CD4-positive, CD25-positive, alpha-beta regulatory T cell (primary cell): ENCODE measurements at regions not wholly inside any gene's neighbourhood (a gene's known extent, or its start where the extent isn't known, plus 50 kb on each side); places are given as distances from the start of the nearest gene placed in this dataset.

Experiments used
- ATAC-seq, 2 donors: fragments of 150-1000 bp; cut with Tn5 transposase; one replicate each; pipeline ENCODE4 v1.10.0; 2021; ENCODE audit warnings: low read depth in 2 of 2, moderate number of reproducible peaks in 2 of 2, moderate library complexity in 1 of 2
- DNase-seq, 3 donors: peaks; one replicate each; pipeline versions ENCODE4 v3.0.0 to v3.0.0-alpha.2; 2012 to 2022; ENCODE audit warnings: mixed read lengths in 1 of 3
- H3K27ac ChIP-seq: one replicate; pipeline ENCODE4 v1.7.0; 2013; ENCODE audit warnings: mild to moderate bottlenecking, low read length; ENCODE audit not compliant: insufficient read depth, poor library complexity, severe bottlenecking
- H3K27me3 ChIP-seq: one replicate; pipeline ENCODE4 v1.7.0; 2013; ENCODE audit warnings: low read length; ENCODE audit not compliant: control insufficient read depth, insufficient read depth
- H3K36me3 ChIP-seq: one replicate; pipeline ENCODE4 v1.7.0; 2013; ENCODE audit warnings: mild to moderate bottlenecking, low read length, moderate library complexity; ENCODE audit not compliant: control insufficient read depth, insufficient read depth
- H3K4me1 ChIP-seq: 2 replicates; pipeline ENCODE4 v1.7.0; 2013; ENCODE audit warnings: mild to moderate bottlenecking, low read length; ENCODE audit not compliant: insufficient read depth, control insufficient read depth, poor library complexity, severe bottlenecking
- H3K4me3 ChIP-seq: one replicate; pipeline ENCODE4 v1.7.0; 2013; ENCODE audit warnings: low read depth, mild to moderate bottlenecking, low read length, moderate library complexity
- H3K9me3 ChIP-seq, 2 experiments: 1 replicate in 1 of 2; 2 replicates in 1 of 2; pipeline ENCODE4 v1.7.0; 2013; ENCODE audit warnings: low read length in 2 of 2, mild to moderate bottlenecking in 1 of 2, moderate library complexity in 1 of 2; ENCODE audit not compliant: control insufficient read depth in 2 of 2
- H3K27ac Mint-ChIP-seq, 3 donors: one replicate each; pipeline ENCODE4 v1.8.0; 2020 to 2022; ENCODE audit warnings: mild to moderate bottlenecking in 3 of 3, mixed read lengths in 3 of 3, moderate library complexity in 2 of 3
- H3K27me3 Mint-ChIP-seq: one replicate; pipeline ENCODE4 v1.8.0; 2022; ENCODE audit warnings: mild to moderate bottlenecking, mixed read lengths
- H3K36me3 Mint-ChIP-seq: one replicate; pipeline ENCODE4 v1.8.0; 2020; ENCODE audit warnings: mixed read lengths
- H3K4me1 Mint-ChIP-seq, 4 donors: one replicate each; pipeline ENCODE4 v1.8.0; 2020 to 2022; ENCODE audit warnings: mixed read lengths in 4 of 4, mild to moderate bottlenecking in 1 of 4
- H3K4me3 Mint-ChIP-seq, 4 donors: one replicate each; pipeline ENCODE4 v1.8.0; 2020 to 2022; ENCODE audit warnings: mild to moderate bottlenecking in 4 of 4, mixed read lengths in 4 of 4, moderate library complexity in 3 of 4
- H3K9me3 Mint-ChIP-seq, 7 donors: one replicate each; pipeline ENCODE4 v1.8.0; 2020 to 2022; ENCODE audit warnings: mixed read lengths in 7 of 7, mild to moderate bottlenecking in 3 of 7, moderate library complexity in 2 of 7

DNA sequence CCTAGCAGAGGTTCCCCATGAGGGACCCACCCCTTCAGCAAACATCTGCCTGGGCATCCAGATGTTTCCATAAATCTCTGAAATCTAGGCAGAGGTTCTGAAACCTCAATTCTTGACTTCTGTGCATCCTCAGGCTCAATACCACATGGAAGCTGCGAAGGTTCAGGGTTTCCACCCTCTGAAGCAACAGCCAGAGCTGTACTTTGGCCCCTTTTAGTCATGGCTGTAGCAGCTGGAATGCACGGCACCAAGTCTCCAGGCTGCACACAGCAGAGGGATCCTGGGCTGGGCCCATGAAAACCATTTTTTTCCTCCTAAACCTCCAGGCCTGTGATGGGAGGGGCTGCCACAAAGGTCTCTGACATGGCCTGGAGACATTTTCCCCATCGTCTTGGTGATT, 93.0 kb upstream of the FIGN start:
- H3K4me3 ChIP-seq, result no peak overlapping the region
- no peak for ATAC-seq

DNA sequence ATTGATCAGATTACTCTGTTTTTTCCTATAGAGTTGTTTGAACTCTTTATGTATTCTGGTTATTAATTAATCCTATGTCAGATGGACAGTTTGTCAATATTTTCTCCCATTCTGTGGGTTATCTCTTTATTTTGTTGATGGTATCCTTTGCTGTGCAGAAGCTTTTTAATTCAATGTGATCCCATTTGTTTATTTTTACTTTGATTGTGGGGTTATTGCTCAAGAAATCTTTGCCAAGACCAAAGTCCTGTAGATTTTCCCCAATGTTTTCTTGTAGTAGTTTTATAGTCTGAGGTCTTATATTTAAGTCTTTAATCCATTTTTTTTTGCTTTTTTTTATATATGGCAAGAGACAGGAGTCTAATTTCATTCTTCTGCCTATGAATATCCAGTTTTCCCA, 86.2 kb upstream of the FIGN start:
- H3K4me3 Mint-ChIP-seq, result no peak overlapping the region
- Histone ChIP-seq H3K36me3 (no peaks in the 10 kb centered on the region), H3K27ac (no peak overlapping the region), H3K4me1 (no peaks in the 10 kb centered on the region), H3K27me3 (no peaks in the 10 kb centered on the region), H3K9me3 (no peaks in the 10 kb centered on the region), H3K4me3 (no peak overlapping the region)
- DNase-seq, result no peak
- H3K9me3 Mint-ChIP-seq, result peaks cover 4 to 38% (median 11%) of the 10 kb centered on the region in 7 donors
- H3K27ac Mint-ChIP-seq, result no peak overlapping the region
- ATAC-seq, result no peak
- no peaks in the 10 kb centered on the region for H3K4me1 Mint-ChIP-seq
- H3K36me3 Mint-ChIP-seq, result no peaks in the 10 kb centered on the region
- H3K27me3 Mint-ChIP-seq, result no peaks in the 10 kb centered on the region

More for the DNA sequence above, 93.0 kb upstream of the FIGN start:
- no peak overlapping the region for H3K4me3 Mint-ChIP-seq
- no peaks in the 10 kb centered on the region for H3K27me3 Mint-ChIP-seq
- Histone ChIP-seq H3K4me1 (no peaks in the 10 kb centered on the region), H3K36me3 (no peaks in the 10 kb centered on the region), H3K27me3 (no peaks in the 10 kb centered on the region), H3K9me3 (no peaks in the 10 kb centered on the region), H3K27ac (no peak overlapping the region)
- no peak overlapping the region for H3K27ac Mint-ChIP-seq
- no peaks in the 10 kb centered on the region for H3K4me1 Mint-ChIP-seq
- DNase-seq, result no peak
- H3K36me3 Mint-ChIP-seq, result no peaks in the 10 kb centered on the region
- peaks cover 5 to 40% (median 8%) of the 10 kb centered on the region in 7 donors for H3K9me3 Mint-ChIP-seq

DNA sequence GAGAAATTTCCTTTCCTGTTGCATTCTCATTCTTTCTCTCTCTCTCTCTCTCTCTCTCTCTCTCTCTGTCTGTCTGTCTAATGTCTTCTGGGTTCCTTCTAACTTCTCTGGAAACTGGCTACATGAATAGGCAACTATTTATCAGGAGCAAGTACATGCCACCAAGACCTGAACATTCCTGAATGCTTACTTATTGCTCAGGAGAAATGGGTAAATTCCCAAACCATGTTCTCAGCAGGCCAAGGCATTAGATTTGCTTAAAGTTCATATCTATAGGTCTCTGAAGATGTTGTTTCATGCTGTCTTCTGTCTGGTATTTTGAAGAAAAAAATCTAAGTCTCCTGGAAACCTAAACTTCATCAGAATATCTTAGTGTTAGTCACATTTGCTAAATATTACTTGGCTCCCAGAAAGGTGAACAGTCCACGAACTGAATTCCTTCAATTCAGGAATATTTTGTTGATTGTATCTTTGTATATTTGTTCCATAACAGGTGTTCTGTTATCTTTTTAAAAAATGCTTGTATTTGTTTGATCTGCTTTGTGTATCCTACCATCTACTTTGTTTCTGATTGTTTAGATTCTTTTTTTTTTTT, 77.2 kb upstream of the FIGN start:
- ATAC-seq (no peak), DNase-seq (no peak)
- no peaks in the 10 kb centered on the region for H3K27me3 Mint-ChIP-seq
- Histone ChIP-seq H3K4me1 (no peaks in the 10 kb centered on the region), H3K27me3 (no peaks in the 10 kb centered on the region), H3K36me3 (no peaks in the 10 kb centered on the region), H3K27ac (no peak overlapping the region), H3K9me3 (no peaks in the 10 kb centered on the region), H3K4me3 (no peak overlapping the region)
- H3K27ac Mint-ChIP-seq, result no peak overlapping the region
- no peak overlapping the region for H3K4me3 Mint-ChIP-seq
- no peaks in the 10 kb centered on the region for H3K4me1 Mint-ChIP-seq
- no peaks in the 10 kb centered on the region for H3K36me3 Mint-ChIP-seq
- H3K9me3 Mint-ChIP-seq, result peaks cover 1 to 25% (median 5%) of the 10 kb centered on the region in 7 donors

DNA sequence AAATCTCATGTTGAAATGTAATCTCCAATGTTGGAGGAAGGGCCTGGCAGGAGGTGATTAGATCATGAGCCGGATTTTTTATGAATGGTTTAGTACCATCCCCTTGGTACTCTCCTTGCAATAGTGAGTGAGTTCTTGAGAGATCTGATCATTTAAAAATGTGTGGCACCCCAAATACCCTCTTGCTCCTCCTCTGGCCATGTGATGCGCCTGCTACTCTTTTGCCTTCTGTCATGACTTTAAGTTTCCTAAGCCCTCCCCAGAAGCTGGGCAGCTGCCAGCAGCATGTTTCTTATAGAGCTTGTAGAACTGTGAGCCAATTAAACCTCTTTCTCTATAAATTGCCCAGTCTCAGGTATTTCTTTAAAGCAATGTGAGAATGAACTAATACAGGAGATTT, 72.6 kb upstream of the FIGN start:
- Mint-ChIP-seq H3K4me3 (no peak overlapping the region), H3K4me1 (no peaks in the 10 kb centered on the region), H3K27me3 (no peaks in the 10 kb centered on the region), H3K27ac (no peak overlapping the region), H3K9me3 (peaks cover 2 to 14% (median 4%) of the 10 kb centered on the region in 7 donors), H3K36me3 (no peaks in the 10 kb centered on the region)
- ATAC-seq (no peak), DNase-seq (no peak)
- Histone ChIP-seq H3K27ac (no peak overlapping the region), H3K4me1 (no peaks in the 10 kb centered on the region), H3K36me3 (no peaks in the 10 kb centered on the region), H3K9me3 (no peaks in the 10 kb centered on the region), H3K27me3 (no peaks in the 10 kb centered on the region), H3K4me3 (no peak overlapping the region)

DNA sequence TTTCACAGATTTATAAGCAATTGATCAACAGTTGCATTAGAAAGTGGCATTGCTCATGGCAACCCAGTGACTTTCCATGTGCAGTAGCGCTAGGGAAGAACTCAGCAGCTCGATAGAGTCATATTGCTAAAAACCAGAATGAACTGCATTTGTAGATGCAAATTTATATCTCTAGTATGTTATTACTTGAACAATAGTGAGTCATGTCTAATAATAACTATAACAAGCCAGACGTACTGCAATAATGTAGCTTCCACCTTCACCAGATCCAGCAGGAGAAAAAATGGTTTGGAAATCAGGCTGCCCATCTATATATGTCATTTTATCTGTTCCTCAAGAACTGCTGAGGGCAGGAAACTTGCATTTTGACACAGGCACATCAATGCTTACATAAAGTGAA, 66.5 kb upstream of the FIGN start:
- H3K4me3 ChIP-seq, result no peak overlapping the region
- H3K9me3 Mint-ChIP-seq, result peaks cover 0 to 9% (median 2%) of the 10 kb centered on the region in 7 donors
- H3K36me3 ChIP-seq, result no peaks in the 10 kb centered on the region
- no peaks in the 10 kb centered on the region for H3K27me3 ChIP-seq
- no peak overlapping the region for H3K27ac Mint-ChIP-seq
- no peaks in the 10 kb centered on the region for H3K4me1 Mint-ChIP-seq
- DNase-seq (no peak), ATAC-seq (no peak)
- H3K4me1 ChIP-seq, result no peaks in the 10 kb centered on the region
- H3K27me3 Mint-ChIP-seq, result no peaks in the 10 kb centered on the region
- H3K36me3 Mint-ChIP-seq, result no peaks in the 10 kb centered on the region
- no peak overlapping the region for H3K4me3 Mint-ChIP-seq
- no peak overlapping the region for H3K27ac ChIP-seq
- no peaks in the 10 kb centered on the region for H3K9me3 ChIP-seq

DNA sequence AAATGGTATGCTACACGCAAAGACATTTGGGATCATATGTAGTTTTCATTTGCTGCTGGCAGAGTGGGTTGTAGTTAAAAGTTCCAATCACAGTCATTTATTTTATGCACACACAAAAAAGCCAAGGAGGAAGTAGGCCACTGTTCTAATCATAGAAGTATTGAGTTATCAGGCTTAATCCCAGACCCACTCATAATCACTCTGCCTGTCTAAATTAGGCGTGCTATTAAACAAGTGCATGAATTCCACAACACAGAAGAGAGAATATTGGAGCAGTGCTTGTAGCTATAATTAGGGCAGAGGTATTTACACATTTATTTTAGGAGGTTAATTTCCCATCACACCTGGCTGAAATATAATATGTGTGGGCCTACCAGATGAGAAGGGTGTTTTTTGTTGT, 65.7 kb upstream of the FIGN start:
- H3K27me3 ChIP-seq, result no peaks in the 10 kb centered on the region
- no peak for DNase-seq
- H3K4me1 Mint-ChIP-seq, result no peaks in the 10 kb centered on the region
- H3K27ac ChIP-seq, result no peak overlapping the region
- H3K4me3 ChIP-seq, result no peak overlapping the region
- no peaks in the 10 kb centered on the region for H3K36me3 ChIP-seq
- H3K9me3 Mint-ChIP-seq, result peaks cover 0 to 14% (median 5%) of the 10 kb centered on the region in 7 donors
- no peaks in the 10 kb centered on the region for H3K36me3 Mint-ChIP-seq
- no peaks in the 10 kb centered on the region for H3K4me1 ChIP-seq
- H3K9me3 ChIP-seq, result no peaks in the 10 kb centered on the region
- no peak for ATAC-seq
- H3K4me3 Mint-ChIP-seq, result no peak overlapping the region
- no peaks in the 10 kb centered on the region for H3K27me3 Mint-ChIP-seq
- no peak overlapping the region for H3K27ac Mint-ChIP-seq

DNA sequence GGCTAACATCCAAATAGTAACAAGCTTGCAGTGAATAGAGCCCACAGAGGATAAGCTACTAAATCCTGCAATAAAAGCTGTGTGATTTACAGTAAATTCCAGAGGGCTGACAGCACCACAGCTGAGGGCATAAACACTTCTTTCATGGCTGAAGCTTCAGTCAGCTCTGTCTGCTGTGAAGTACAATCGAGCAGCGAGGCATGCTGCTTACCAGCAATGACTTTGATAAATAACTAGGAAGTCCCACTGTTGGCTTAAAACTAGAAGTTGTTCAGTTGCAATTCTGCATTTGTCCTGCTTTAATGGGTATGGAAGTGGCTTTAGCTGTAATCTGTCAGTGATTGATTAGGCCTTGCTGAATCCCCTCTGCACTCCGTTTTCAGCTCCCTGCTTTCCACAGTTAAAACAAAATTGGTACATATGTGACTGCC, 65.2 kb upstream of the FIGN start:
- no peak for DNase-seq
- no peaks in the 10 kb centered on the region for H3K36me3 ChIP-seq
- H3K27me3 ChIP-seq, result no peaks in the 10 kb centered on the region
- H3K4me1 Mint-ChIP-seq, result no peaks in the 10 kb centered on the region
- no peaks in the 10 kb centered on the region for H3K4me1 ChIP-seq
- no peaks in the 10 kb centered on the region for H3K9me3 ChIP-seq
- peaks cover 0 to 15% (median 5%) of the 10 kb centered on the region in 7 donors for H3K9me3 Mint-ChIP-seq
- H3K4me3 ChIP-seq, result no peak overlapping the region
- H3K27me3 Mint-ChIP-seq, result no peaks in the 10 kb centered on the region
- H3K4me3 Mint-ChIP-seq, result no peak overlapping the region
- no peak for ATAC-seq
- no peak overlapping the region for H3K27ac Mint-ChIP-seq
- no peak overlapping the region for H3K27ac ChIP-seq
- H3K36me3 Mint-ChIP-seq, result no peaks in the 10 kb centered on the region

DNA sequence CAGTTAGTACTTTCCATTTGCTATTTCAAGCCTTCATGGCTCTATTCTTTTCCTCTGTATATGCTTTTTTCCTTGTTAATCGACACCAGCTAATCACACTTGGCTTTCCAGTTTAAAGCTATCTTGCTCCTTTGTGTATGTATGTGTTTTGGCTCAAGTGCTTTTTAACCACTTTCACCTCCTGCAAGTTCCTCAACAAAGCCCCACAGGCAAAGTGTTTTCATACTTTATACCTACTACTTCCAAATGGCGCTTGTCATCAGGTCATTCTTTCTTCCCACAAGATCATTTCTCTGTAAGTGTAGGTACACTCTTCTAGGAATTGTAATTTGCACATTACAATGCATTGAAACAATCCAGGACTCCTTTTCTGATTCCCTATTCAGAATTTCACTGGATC, 64.0 kb upstream of the FIGN start:
- DNase-seq (no peak), ATAC-seq (no peak)
- Histone ChIP-seq H3K4me1 (no peaks in the 10 kb centered on the region), H3K27ac (no peak overlapping the region), H3K27me3 (no peaks in the 10 kb centered on the region), H3K36me3 (no peaks in the 10 kb centered on the region), H3K9me3 (no peaks in the 10 kb centered on the region), H3K4me3 (no peak overlapping the region)
- peaks cover 0 to 15% (median 6%) of the 10 kb centered on the region in 7 donors for H3K9me3 Mint-ChIP-seq
- H3K4me3 Mint-ChIP-seq, result no peak overlapping the region
- no peaks in the 10 kb centered on the region for H3K4me1 Mint-ChIP-seq
- no peaks in the 10 kb centered on the region for H3K27me3 Mint-ChIP-seq
- H3K36me3 Mint-ChIP-seq, result no peaks in the 10 kb centered on the region
- no peak overlapping the region for H3K27ac Mint-ChIP-seq
